HG03103 (cell line): ENCODE measurements at regions not wholly inside any gene's neighbourhood (a gene's known extent, or its start where the extent isn't known, plus 50 kb on each side); places are given as distances from the start of the nearest gene placed in this dataset.
A peak's percentile ranks its signal among the peaks of the same experiment; 100 is the strongest.

Experiments
- ATAC-seq: cut with Tn5 transposase; IDR thresholded peaks from one replicate; pipeline ENCODE4 v1.9.1; 2021; ENCODE audit warnings: low read depth; ENCODE audit not compliant: unreplicated experiment

GRCh38 chr20:22335210-22335609 lies 249.2 kb downstream of the FOXA2 start:
- ATAC-seq = no peak

GRCh38 chr20:22333885-22334545 lies 250.4 kb downstream of the FOXA2 start:
- ATAC-seq = peak; percentile 92

- no peak for ATAC-seq
Measured at GRCh38 chr20:22324505-22324904, 259.9 kb downstream of the FOXA2 start.

GRCh38 chr20:22322513-22322912 lies 261.9 kb downstream of the FOXA2 start:
- ATAC-seq = no peak

GRCh38 chr20:22321191-22321590 lies 263.2 kb downstream of the FOXA2 start:
- ATAC-seq = no peak

GRCh38 chr20:22320245-22320915 lies 264.0 kb downstream of the FOXA2 start:
- no peak for ATAC-seq

- ATAC-seq = no peak
Measured at GRCh38 chr20:22315771-22316170, 268.6 kb downstream of the FOXA2 start.

GRCh38 chr20:22315073-22315472 lies 269.3 kb downstream of the FOXA2 start:
- ATAC-seq = no peak

GRCh38 chr20:22312744-22313346 lies 271.5 kb downstream of the FOXA2 start:
- no peak for ATAC-seq

- ATAC-seq = no peak
Measured at GRCh38 chr20:22308934-22309333, 275.4 kb downstream of the FOXA2 start.

GRCh38 chr20:22307409-22307808 lies 277.0 kb downstream of the FOXA2 start:
- ATAC-seq = no peak

- no peak for ATAC-seq
Measured at GRCh38 chr20:22305381-22305780, 279.0 kb downstream of the FOXA2 start.

- no peak for ATAC-seq
Measured at GRCh38 chr20:22303523-22303922, 280.8 kb downstream of the FOXA2 start.

GRCh38 chr20:22302039-22302438 lies 282.3 kb downstream of the FOXA2 start:
- ATAC-seq = no peak

GRCh38 chr20:22293886-22294285 lies 290.5 kb downstream of the FOXA2 start:
- no peak for ATAC-seq

GRCh38 chr20:22289442-22289841 lies 294.9 kb downstream of the FOXA2 start:
- ATAC-seq = no peak

- ATAC-seq = no peak
Measured at GRCh38 chr20:22288957-22289356, 295.4 kb downstream of the FOXA2 start.

- no peak for ATAC-seq
Measured at GRCh38 chr20:22288156-22288555, 296.2 kb downstream of the FOXA2 start.

- ATAC-seq = no peak
Measured at GRCh38 chr20:22285555-22285954, 298.8 kb downstream of the FOXA2 start.

- no peak for ATAC-seq
Measured at GRCh38 chr20:22282696-22283095, 301.7 kb downstream of the FOXA2 start.

GRCh38 chr20:22274330-22274729 lies 310.0 kb downstream of the FOXA2 start:
- ATAC-seq = no peak

GRCh38 chr20:22268675-22269074 lies 315.7 kb downstream of the FOXA2 start:
- ATAC-seq = no peak
